SK-N-MC (cell line): ENCODE measurements at regions not wholly inside any gene's neighbourhood (a gene's known extent, or its start where the extent isn't known, plus 50 kb on each side); places are given as distances from the start of the nearest gene placed in this dataset.

Experiments
- EZH2 ChIP-seq: fragments of 200-600 bp; sonication (generic); IDR thresholded peaks from one replicate; pipeline ENCODE4 v1.6.1; 2017; ENCODE audit warnings: antibody characterized with exemption
- POLR2AphosphoS5 ChIP-seq: IDR thresholded peaks from 2 replicates; pipeline ENCODE4 v1.6.1; 2012; ENCODE audit warnings: mild to moderate bottlenecking, low read depth, low read length, borderline replicate concordance

GRCh38 chr1:94658221-94658620 lies 116.7 kb upstream of the F3 start:
- TF ChIP-seq POLR2AphosphoS5 (no peak), EZH2 (no peak)
